Gastrocnemius medialis (tissue), 4 donors: ENCODE measurements at regions not wholly inside any gene's neighbourhood (a gene's known extent, or its start where the extent isn't known, plus 50 kb on each side); places are given as distances from the start of the nearest gene placed in this dataset.

Experiments
- POLR2A ChIP-seq, 2 donors: fragments of 450-650 bp; IDR thresholded peaks; one replicate each; pipeline ENCODE4 v1.6.1; 2017; ENCODE audit warnings: antibody characterized with exemption in 2 of 2, mild to moderate bottlenecking in 2 of 2, moderate library complexity in 2 of 2
- TF ChIP-seq, protein P1 (sequence below), 5 experiments: fragments of 450-650 bp in 3 of 5; fragments of 200-600 bp in 2 of 5; sonication (generic) in 2 of 5; IDR thresholded peaks in 4 of 5; conservative IDR thresholded peaks in 1 of 5; 1 replicate in 4 of 5; 2 replicates in 1 of 5; pipeline ENCODE4 v1.5.1; 2016 to 2019; ENCODE audit warnings: antibody characterized with exemption in 5 of 5, mild to moderate bottlenecking in 3 of 5, moderate library complexity in 3 of 5

DNA sequence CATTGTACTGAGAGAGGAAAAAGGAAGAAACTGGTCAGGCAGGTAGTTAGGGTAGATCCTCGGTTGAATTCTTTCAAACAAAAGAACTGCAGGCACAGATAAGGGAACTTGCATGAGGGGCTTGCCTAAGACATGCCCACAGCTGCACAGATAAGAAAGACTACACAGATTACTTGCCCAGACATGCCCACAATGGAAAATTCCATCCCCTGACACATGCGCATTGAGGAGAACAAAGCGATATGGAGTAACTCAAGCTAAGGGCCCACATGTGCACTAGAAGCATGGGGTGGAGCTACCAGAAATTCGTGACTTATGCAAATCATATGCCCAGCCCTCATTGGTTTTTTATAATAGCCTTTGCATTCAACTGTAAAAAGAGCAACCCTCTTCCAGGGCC, 181.3 kb upstream of the ZNF521 start:
- TF ChIP-seq, protein P1, sequence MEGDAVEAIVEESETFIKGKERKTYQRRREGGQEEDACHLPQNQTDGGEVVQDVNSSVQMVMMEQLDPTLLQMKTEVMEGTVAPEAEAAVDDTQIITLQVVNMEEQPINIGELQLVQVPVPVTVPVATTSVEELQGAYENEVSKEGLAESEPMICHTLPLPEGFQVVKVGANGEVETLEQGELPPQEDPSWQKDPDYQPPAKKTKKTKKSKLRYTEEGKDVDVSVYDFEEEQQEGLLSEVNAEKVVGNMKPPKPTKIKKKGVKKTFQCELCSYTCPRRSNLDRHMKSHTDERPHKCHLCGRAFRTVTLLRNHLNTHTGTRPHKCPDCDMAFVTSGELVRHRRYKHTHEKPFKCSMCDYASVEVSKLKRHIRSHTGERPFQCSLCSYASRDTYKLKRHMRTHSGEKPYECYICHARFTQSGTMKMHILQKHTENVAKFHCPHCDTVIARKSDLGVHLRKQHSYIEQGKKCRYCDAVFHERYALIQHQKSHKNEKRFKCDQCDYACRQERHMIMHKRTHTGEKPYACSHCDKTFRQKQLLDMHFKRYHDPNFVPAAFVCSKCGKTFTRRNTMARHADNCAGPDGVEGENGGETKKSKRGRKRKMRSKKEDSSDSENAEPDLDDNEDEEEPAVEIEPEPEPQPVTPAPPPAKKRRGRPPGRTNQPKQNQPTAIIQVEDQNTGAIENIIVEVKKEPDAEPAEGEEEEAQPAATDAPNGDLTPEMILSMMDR (IDR thresholded peaks at IDR 0.05 in 4 of 5, conservative IDR thresholded peaks at IDR 0.05 in 1 of 5), result no peak
- no peak for TF ChIP-seq POLR2A (IDR thresholded peaks at IDR 0.05)
